BE2C (cell line): ENCODE measurements at regions not wholly inside any gene's neighbourhood (a gene's known extent, or its start where the extent isn't known, plus 50 kb on each side); places are given as distances from the start of the nearest gene placed in this dataset.

Experiments used
- DNase-seq: peaks from one replicate; pipeline ENCODE4 v3.0.0-alpha.2; 2020
- H3K27me3 ChIP-seq: fragments of 250-450 bp; sonication (Bioruptor Pico); 2 replicates; pipeline ENCODE4 v1.5.1; 2020; ENCODE audit warnings: mild to moderate bottlenecking
- H3K36me3 ChIP-seq: fragments of 250-450 bp; sonication (Bioruptor Pico); 2 replicates; pipeline ENCODE4 v1.5.1; 2020; ENCODE audit warnings: mild to moderate bottlenecking
- H3K4me1 ChIP-seq: fragments of 250-450 bp; sonication (Bioruptor Pico); 2 replicates; pipeline ENCODE4 v1.5.1; 2020
- H3K4me3 ChIP-seq: 2 replicates; pipeline ENCODE4 v1.5.1; 2011; ENCODE audit warnings: low read depth, low read length
- H3K9me3 ChIP-seq: fragments of 250-450 bp; sonication (Bioruptor Pico); 2 replicates; pipeline ENCODE4 v1.5.1; 2020
- CTCF ChIP-seq: IDR thresholded peaks from 2 replicates; pipeline ENCODE4 v1.5.1; 2012; ENCODE audit warnings: mild to moderate bottlenecking, low read depth, low read length

DNA sequence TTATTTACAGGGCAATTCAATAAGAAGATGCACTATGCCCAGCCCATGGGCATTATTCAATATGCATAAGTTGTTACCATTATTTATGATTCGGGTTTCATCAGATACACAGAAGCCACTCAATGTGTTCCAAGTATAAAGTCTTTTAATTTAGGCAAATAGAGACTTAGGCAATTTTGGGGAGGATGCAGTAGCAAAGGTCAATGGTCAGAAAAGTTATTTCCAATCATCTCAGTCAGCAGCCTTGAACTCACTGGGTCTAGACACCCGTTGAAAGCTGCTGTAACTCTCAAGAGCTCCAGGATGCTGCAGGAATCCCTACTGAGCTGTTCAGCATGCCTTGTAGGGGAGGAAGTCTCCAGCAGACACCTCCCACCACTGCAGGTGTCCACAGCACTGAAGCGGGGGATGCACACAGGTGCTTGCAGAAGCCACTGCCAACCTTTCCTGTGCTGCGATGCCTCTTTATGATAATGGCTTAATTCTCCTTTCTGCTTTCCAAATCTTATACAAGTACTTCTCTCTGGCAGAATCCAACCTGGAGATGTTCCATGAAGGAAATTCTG is 155.0 kb upstream of the SUCLG2 start:
- Histone ChIP-seq H3K27me3 (no peaks in the 10 kb centered on the region), H3K4me3 (no peak overlapping the region), H3K36me3 (no peaks in the 10 kb centered on the region), H3K9me3 (no peaks in the 10 kb centered on the region), H3K4me1 (no peaks in the 10 kb centered on the region)
- TF ChIP-seq CTCF: no peak
- DNase-seq: no peak

DNA sequence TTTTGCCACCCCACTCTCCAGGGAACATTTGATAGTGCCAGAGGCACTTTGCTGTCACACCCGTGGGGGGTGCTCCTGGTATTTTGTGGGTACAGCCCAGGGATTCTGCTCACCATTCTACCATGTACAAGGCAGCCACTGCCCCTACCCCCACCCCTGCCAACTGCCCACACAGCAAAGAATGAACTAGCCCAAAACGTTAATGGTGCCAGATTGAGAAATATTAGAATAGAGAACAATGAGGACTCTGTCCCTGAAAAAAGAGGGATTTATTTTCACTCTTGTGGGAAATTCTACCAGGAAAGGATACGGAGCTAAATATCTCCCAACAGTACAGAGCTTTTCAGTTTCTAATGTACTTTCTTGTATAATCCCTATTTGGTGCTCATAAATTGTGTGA is 154.5 kb upstream of the SUCLG2 start:
- no peak for TF ChIP-seq CTCF
- DNase-seq: no peak
- no peak overlapping the region for H3K4me3 ChIP-seq
- H3K4me1 ChIP-seq: no peaks in the 10 kb centered on the region
- H3K36me3 ChIP-seq: no peaks in the 10 kb centered on the region
- H3K9me3 ChIP-seq: no peaks in the 10 kb centered on the region
- H3K27me3 ChIP-seq: no peaks in the 10 kb centered on the region

DNA sequence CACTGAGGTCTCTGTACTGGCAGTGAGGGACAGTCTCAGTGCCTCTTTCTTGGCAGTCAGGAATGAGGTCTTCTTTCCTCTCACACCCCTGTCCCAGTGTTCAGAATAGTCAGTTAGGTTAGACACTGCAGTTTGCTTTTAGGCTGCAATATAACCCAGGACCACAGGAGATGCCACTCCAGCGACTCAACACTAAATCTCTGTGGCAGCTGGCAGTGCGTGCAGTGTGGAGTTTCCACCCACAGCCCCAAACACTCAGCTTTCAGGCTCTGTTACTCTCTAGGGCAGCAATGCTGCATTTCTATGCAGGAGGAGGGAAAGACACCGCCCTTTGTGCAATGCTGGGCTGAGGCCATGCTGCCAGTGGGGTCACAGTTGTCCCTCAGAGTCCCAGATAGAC is 150.2 kb upstream of the SUCLG2 start:
- Histone ChIP-seq H3K27me3 (no peaks in the 10 kb centered on the region), H3K4me1 (no peaks in the 10 kb centered on the region), H3K36me3 (no peaks in the 10 kb centered on the region), H3K9me3 (no peaks in the 10 kb centered on the region), H3K4me3 (no peak overlapping the region)
- DNase-seq: no peak
- TF ChIP-seq CTCF: no peak

- Histone ChIP-seq H3K27me3 (no peaks in the 10 kb centered on the region), H3K36me3 (no peaks in the 10 kb centered on the region), H3K4me3 (no peak overlapping the region), H3K9me3 (no peaks in the 10 kb centered on the region), H3K4me1 (no peaks in the 10 kb centered on the region)
- DNase-seq: no peak
- TF ChIP-seq CTCF: no peak
These were observed 149.7 kb upstream of the SUCLG2 start for GRCh38 chr3:67804089-67804488.

DNA sequence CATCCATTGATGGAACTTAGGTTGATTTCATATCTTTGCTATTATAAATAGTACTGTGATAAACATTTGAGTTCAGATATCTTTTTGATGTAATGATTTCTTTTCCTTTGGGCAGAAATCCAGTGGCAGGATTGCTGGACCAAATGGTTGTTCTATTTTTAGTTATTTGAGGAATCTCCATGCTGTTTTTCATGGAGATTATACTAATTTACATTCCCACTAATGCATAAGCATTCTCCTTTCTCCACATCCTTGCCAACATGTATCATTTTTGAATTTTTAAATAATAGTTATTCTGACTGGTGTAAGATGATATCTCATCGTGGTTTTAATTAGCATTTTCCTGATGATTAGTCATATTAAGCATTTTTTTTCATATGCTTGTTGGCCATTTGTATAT is 144.0 kb upstream of the SUCLG2 start:
- no peak for DNase-seq
- TF ChIP-seq CTCF: no peak
- Histone ChIP-seq H3K4me3 (no peak overlapping the region), H3K4me1 (no peaks in the 10 kb centered on the region), H3K36me3 (no peaks in the 10 kb centered on the region), H3K27me3 (no peaks in the 10 kb centered on the region), H3K9me3 (no peaks in the 10 kb centered on the region)

GRCh38 chr3:67791620-67792019 is 137.2 kb upstream of the SUCLG2 start:
- H3K27me3 ChIP-seq: no peaks in the 10 kb centered on the region
- no peak for DNase-seq
- no peaks in the 10 kb centered on the region for H3K36me3 ChIP-seq
- no peaks in the 10 kb centered on the region for H3K4me1 ChIP-seq
- H3K9me3 ChIP-seq: no peaks in the 10 kb centered on the region
- no peak for TF ChIP-seq CTCF
- no peak overlapping the region for H3K4me3 ChIP-seq
